ENCODE measurements at regions not wholly inside any gene's neighbourhood (a gene's known extent, or its start where the extent isn't known, plus 50 kb on each side); places are given as distances from the start of the nearest gene placed in this dataset.

DNA sequence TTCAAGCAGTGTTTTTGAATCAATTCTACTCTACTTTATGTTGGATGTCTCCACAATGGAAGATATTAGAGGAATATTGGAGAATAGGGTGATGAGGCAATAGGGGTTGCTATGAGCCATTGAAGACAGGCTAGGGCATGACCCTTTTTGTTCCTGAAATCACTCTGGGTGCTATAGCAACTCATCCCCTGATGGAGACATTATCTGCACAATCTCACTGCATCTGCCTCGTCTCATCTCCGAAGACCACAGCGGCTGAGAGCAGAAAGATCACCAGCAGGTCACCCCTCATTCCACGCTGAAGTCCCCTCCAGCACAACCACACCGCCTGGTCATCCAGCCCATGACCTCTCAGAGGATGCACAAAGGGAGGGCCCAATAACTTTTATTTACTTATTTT, 150.4 kb upstream of the TMEM132C start:
- H3K27me3 ChIP-seq (ENCODE audit: low read depth, low read length): no peaks in the 10 kb centered on the region
- no peaks in the 10 kb centered on the region for H3K4me1 ChIP-seq (ENCODE audit: control insufficient read depth in 1 of 2, insufficient read depth in 2 of 2, low read length in 2 of 2)
- H3K36me3 ChIP-seq (ENCODE audit: control insufficient read depth in 1 of 2, insufficient read depth in 2 of 2, low read length in 2 of 2): no peaks in the 10 kb centered on the region
- no peak overlapping the region for H3K27ac ChIP-seq (ENCODE audit: low read length)
- peaks cover 0 to 4% of the 10 kb centered on the region in 2 donors for H3K9me3 ChIP-seq (ENCODE audit: control insufficient read depth in 1 of 2, low read length in 2 of 2)
- no peak overlapping the region for H3K4me3 ChIP-seq (ENCODE audit: low read depth in 1 of 2, low read length in 2 of 2)

DNA sequence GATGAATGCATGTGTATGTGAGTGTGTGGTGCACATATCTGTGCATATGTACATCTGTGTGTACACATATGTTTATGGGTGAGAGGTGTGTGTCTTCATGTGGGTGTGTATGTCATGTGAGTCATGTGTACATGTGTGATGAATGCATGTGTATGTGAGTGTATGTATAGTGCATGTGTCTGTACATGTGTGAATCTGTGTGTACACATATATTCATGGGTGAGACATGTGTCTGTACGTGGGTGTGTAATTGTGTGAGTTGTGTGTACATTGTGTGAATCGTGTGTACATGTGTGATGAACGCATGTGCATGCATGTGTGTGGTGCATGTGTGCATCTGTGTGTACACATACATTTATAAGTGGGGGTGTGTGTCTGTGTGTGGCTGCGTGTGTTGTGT, 146.9 kb upstream of the TMEM132C start:
- no peaks in the 10 kb centered on the region for H3K4me1 ChIP-seq (ENCODE audit: control insufficient read depth in 1 of 2, insufficient read depth in 2 of 2, low read length in 2 of 2)
- no peaks in the 10 kb centered on the region for H3K27me3 ChIP-seq (ENCODE audit: low read depth, low read length)
- no peak overlapping the region for H3K4me3 ChIP-seq (ENCODE audit: low read depth in 1 of 2, low read length in 2 of 2)
- H3K9me3 ChIP-seq (ENCODE audit: control insufficient read depth in 1 of 2, low read length in 2 of 2): peaks cover 0 to 4% of the 10 kb centered on the region in 2 donors
- no peaks in the 10 kb centered on the region for H3K36me3 ChIP-seq (ENCODE audit: control insufficient read depth in 1 of 2, insufficient read depth in 2 of 2, low read length in 2 of 2)
- H3K27ac ChIP-seq (ENCODE audit: low read length): no peak overlapping the region

DNA sequence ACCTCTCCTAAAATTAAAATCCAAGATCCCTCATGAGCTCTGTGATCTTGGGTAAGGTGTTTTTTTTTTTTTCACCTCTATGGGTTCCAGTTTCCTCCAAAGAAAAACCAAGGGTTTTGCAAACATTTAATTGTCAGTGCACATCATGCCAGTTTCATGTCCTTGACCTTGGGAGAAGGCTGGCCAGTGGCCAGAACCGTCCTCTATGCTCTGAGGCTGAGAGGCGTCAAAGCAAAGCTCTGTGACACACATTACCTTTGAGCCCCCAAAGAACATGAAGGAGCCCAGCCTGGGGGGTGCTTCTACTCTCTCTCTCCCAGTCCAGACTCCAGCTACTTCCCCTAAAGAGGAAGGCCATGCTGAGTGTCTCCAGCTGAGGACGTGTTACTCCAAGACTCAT, 145.5 kb upstream of the TMEM132C start:
- no peak overlapping the region for H3K4me3 ChIP-seq (ENCODE audit: low read depth in 1 of 2, low read length in 2 of 2)
- H3K27ac ChIP-seq (ENCODE audit: low read length): no peak overlapping the region
- H3K36me3 ChIP-seq (ENCODE audit: control insufficient read depth in 1 of 2, insufficient read depth in 2 of 2, low read length in 2 of 2): no peaks in the 10 kb centered on the region
- no peaks in the 10 kb centered on the region for H3K4me1 ChIP-seq (ENCODE audit: control insufficient read depth in 1 of 2, insufficient read depth in 2 of 2, low read length in 2 of 2)
- H3K27me3 ChIP-seq (ENCODE audit: low read depth, low read length): no peaks in the 10 kb centered on the region
- H3K9me3 ChIP-seq (ENCODE audit: control insufficient read depth in 1 of 2, low read length in 2 of 2): peaks cover 0 to 4% of the 10 kb centered on the region in 2 donors

DNA sequence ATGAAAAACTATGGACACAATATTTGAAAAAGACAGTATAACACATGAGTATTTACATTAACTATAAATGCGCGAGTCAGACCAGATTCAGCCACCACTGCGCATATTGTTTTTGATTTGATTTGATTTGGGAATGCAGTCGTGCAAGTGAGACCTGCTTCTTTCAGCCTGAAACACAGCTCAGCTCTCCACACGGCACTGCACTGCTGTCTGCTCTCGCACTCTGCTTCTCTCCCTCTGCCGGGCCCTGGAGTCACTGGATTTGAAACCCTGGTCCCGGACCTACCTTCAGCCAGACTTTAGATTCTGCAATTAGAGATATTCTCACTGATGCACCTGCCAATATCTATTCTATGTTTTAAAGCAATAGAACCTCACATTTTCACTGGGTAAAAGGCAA, 143.9 kb upstream of the TMEM132C start:
- H3K27me3 ChIP-seq (ENCODE audit: low read depth, low read length): no peaks in the 10 kb centered on the region
- no peaks in the 10 kb centered on the region for H3K36me3 ChIP-seq (ENCODE audit: control insufficient read depth in 1 of 2, insufficient read depth in 2 of 2, low read length in 2 of 2)
- no peaks in the 10 kb centered on the region for H3K4me1 ChIP-seq (ENCODE audit: control insufficient read depth in 1 of 2, insufficient read depth in 2 of 2, low read length in 2 of 2)
- H3K4me3 ChIP-seq (ENCODE audit: low read depth in 1 of 2, low read length in 2 of 2): no peak overlapping the region
- peaks cover 0 to 4% of the 10 kb centered on the region in 2 donors for H3K9me3 ChIP-seq (ENCODE audit: control insufficient read depth in 1 of 2, low read length in 2 of 2)
- H3K27ac ChIP-seq (ENCODE audit: low read length): no peak overlapping the region

DNA sequence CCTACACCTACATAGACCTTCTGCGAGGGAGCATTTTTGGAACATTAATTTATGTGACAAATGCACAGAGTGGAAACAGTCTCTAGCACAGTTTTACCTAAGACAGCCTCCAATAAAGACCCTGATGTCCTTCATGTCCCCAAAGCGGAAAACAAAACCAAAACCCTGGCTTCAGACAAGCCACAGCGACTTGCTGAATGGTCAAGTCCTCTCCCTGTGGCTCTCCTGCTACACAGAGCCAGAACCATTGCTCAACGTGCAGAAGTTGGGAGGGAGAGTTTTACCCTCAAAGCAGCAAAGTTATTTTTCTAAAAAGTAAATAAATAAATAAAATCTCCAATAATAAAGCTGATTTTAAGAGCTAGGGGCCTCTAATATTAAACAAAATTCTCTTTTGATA, 135.0 kb upstream of the TMEM132C start:
- Histone ChIP-seq H3K4me1 (ENCODE audit: control insufficient read depth in 1 of 2, insufficient read depth in 2 of 2, low read length in 2 of 2) (no peaks in the 10 kb centered on the region), H3K27me3 (ENCODE audit: low read depth, low read length) (no peaks in the 10 kb centered on the region), H3K4me3 (ENCODE audit: low read depth in 1 of 2, low read length in 2 of 2) (no peak overlapping the region), H3K36me3 (ENCODE audit: control insufficient read depth in 1 of 2, insufficient read depth in 2 of 2, low read length in 2 of 2) (no peaks in the 10 kb centered on the region), H3K9me3 (ENCODE audit: control insufficient read depth in 1 of 2, low read length in 2 of 2) (no peaks in the 10 kb centered on the region), H3K27ac (ENCODE audit: low read length) (no peak overlapping the region)

DNA sequence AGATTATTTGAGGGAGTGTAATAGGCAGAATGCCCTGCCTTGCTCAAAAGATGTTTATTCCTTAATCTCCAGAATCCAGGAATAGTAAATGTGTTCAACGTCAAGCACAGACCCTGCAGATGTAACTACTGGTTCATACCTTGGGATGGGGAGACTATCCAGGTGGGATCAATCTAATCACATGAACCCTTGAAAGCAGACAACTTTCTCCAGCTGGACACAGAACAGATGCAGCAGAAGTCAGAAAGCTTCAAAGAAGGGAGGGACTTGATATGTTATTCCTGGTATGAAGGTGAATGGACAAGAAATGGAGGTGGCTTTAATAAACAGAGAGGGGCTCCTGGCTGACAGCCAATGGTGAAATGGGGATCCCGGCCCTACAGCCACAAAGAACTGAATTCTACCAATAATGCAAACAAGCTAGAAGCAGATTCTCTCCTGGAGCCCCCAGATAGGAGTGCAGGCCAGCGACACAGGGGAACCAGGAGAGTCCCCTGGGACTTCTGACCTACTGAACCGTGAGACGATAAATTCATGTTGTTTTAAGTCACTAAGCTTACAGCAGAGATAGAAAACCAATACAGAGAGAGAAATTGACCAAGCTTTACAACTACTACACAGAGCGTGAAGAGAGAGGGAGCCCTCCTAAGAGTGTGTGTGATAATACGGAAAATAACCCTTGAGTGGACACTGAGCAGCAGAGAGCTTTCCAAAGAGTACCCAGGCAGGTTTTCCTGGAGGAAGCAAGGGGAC, 133.5 kb upstream of the TMEM132C start:
- H3K4me1 ChIP-seq (ENCODE audit: control insufficient read depth in 1 of 2, insufficient read depth in 2 of 2, low read length in 2 of 2): no peaks in the 10 kb centered on the region

DNA sequence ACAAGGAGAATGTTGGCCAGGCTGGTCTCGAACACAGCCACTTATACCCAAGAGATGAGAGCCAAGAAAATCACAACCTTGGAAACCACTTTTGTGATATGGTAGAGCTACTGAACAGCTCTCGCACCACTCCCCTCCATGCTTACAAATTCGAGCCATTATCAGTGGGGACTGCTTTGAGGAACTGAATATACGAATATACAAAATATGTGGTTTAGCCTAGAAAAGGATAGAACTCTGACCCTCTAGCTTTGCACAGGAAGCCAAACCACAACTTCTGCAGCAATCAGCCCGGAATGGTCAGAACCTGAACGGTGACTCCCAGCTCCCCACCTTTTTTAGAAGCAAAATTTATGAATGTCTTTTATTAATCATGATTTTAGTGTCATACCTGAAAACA, 129.8 kb upstream of the TMEM132C start:
- Histone ChIP-seq H3K4me1 (ENCODE audit: control insufficient read depth in 1 of 2, insufficient read depth in 2 of 2, low read length in 2 of 2) (no peaks in the 10 kb centered on the region), H3K4me3 (ENCODE audit: low read depth in 1 of 2, low read length in 2 of 2) (no peak overlapping the region), H3K27me3 (ENCODE audit: low read depth, low read length) (no peaks in the 10 kb centered on the region), H3K9me3 (ENCODE audit: control insufficient read depth in 1 of 2, low read length in 2 of 2) (no peaks in the 10 kb centered on the region), H3K27ac (ENCODE audit: low read length) (no peak overlapping the region), H3K36me3 (ENCODE audit: control insufficient read depth in 1 of 2, insufficient read depth in 2 of 2, low read length in 2 of 2) (no peaks in the 10 kb centered on the region)

More for the DNA sequence above, 133.5 kb upstream of the TMEM132C start:
- no peaks in the 10 kb centered on the region for H3K27me3 ChIP-seq (ENCODE audit: low read depth, low read length)
- H3K4me3 ChIP-seq (ENCODE audit: low read depth in 1 of 2, low read length in 2 of 2): no peak overlapping the region
- H3K27ac ChIP-seq (ENCODE audit: low read length): no peak overlapping the region
- no peaks in the 10 kb centered on the region for H3K36me3 ChIP-seq (ENCODE audit: control insufficient read depth in 1 of 2, insufficient read depth in 2 of 2, low read length in 2 of 2)
- H3K9me3 ChIP-seq (ENCODE audit: control insufficient read depth in 1 of 2, low read length in 2 of 2): no peaks in the 10 kb centered on the region

DNA sequence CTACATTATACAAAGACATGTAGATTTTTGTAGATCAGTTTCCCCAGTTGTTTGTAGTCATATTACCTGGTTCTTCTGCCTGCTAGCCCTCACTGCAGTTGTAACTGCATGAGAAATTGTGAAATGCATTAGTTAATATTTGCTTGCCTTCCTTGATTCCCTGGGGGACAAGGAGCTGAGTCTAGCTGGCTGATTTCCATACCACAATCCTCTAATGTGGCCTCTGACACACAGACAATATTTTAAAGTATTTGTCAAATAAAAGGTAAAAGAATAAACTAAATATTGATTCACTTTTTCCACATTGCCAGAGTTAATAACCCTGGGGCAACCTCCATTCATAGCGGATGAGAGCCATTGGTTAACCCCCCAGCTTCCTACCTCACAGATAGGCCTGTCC, 128.8 kb upstream of the TMEM132C start:
- no peaks in the 10 kb centered on the region for H3K27me3 ChIP-seq (ENCODE audit: low read depth, low read length)
- H3K4me1 ChIP-seq (ENCODE audit: control insufficient read depth in 1 of 2, insufficient read depth in 2 of 2, low read length in 2 of 2): no peaks in the 10 kb centered on the region
- H3K9me3 ChIP-seq (ENCODE audit: control insufficient read depth in 1 of 2, low read length in 2 of 2): no peaks in the 10 kb centered on the region
- H3K27ac ChIP-seq (ENCODE audit: low read length): no peak overlapping the region
- H3K36me3 ChIP-seq (ENCODE audit: control insufficient read depth in 1 of 2, insufficient read depth in 2 of 2, low read length in 2 of 2): no peaks in the 10 kb centered on the region
- H3K4me3 ChIP-seq (ENCODE audit: low read depth in 1 of 2, low read length in 2 of 2): no peak overlapping the region

DNA sequence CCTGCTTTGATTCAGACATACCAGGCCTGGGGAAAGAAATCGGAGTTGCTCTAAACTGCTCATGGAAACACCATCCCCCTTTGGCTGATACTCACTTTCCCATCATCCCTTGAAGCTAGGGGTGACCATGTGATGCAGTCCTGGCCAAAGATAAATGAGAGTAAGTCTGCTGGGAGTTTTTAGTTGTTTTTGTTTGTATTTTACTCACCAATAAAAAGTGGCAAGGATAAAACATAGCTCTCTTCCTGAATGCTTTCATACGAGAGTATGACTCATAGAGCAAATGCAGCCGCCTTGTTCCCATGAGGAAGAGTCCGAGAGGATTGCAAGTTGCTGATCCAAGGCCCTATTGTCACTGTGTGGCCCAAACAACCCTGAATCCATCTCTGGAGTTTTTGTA, 126.4 kb upstream of the TMEM132C start:
- Histone ChIP-seq H3K36me3 (ENCODE audit: control insufficient read depth in 1 of 2, insufficient read depth in 2 of 2, low read length in 2 of 2) (no peaks in the 10 kb centered on the region), H3K4me3 (ENCODE audit: low read depth in 1 of 2, low read length in 2 of 2) (no peak overlapping the region), H3K27me3 (ENCODE audit: low read depth, low read length) (no peaks in the 10 kb centered on the region), H3K4me1 (ENCODE audit: control insufficient read depth in 1 of 2, insufficient read depth in 2 of 2, low read length in 2 of 2) (no peaks in the 10 kb centered on the region), H3K27ac (ENCODE audit: low read length) (no peak overlapping the region), H3K9me3 (ENCODE audit: control insufficient read depth in 1 of 2, low read length in 2 of 2) (no peaks in the 10 kb centered on the region)

DNA sequence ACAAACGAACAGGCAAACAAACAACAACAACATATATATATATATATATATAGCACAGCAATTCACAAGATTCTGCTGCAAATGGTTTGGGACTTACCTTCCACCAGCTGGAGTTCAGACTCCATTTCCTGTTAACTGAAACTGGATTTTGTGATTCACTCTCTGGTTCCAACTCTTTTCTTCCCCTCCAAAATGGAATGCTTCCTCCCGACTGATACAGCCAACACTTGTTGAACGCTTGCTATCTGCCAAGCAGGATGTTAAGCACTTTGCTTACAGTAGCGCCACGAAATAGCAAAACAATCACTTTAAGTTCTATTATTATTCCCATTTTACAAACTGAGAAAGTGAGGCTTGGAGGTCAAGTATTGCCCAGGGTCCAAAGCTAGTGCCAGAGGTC, 116.0 kb upstream of the TMEM132C start:
- no peaks in the 10 kb centered on the region for H3K27me3 ChIP-seq (ENCODE audit: low read depth, low read length)
- no peaks in the 10 kb centered on the region for H3K9me3 ChIP-seq (ENCODE audit: control insufficient read depth in 1 of 2, low read length in 2 of 2)
- H3K27ac ChIP-seq (ENCODE audit: low read length): no peak overlapping the region
- H3K4me3 ChIP-seq (ENCODE audit: low read depth in 1 of 2, low read length in 2 of 2): no peak overlapping the region
- H3K36me3 ChIP-seq (ENCODE audit: control insufficient read depth in 1 of 2, insufficient read depth in 2 of 2, low read length in 2 of 2): no peaks in the 10 kb centered on the region
- H3K4me1 ChIP-seq (ENCODE audit: control insufficient read depth in 1 of 2, insufficient read depth in 2 of 2, low read length in 2 of 2): no peaks in the 10 kb centered on the region

DNA sequence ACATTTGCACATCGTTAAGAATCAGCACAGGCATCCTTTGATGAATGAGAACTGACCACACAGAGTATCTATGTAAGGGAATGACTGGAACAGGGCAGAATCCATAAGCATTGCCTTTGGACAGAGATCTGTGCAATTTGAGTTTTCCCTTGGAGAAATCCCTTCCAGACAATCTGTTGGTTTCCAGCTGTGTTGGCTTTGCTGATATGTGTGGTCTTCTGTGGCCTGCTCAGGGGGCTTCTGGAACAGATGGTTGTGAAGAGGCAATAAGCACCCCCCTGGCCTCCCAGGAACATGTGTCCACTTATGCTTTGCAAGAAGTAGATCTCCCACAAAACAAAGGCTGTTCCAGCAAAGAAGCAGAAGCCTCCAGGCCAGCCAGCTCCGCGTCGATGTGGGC, 111.4 kb upstream of the TMEM132C start:
- H3K9me3 ChIP-seq (ENCODE audit: control insufficient read depth in 1 of 2, low read length in 2 of 2): no peaks in the 10 kb centered on the region
- no peaks in the 10 kb centered on the region for H3K36me3 ChIP-seq (ENCODE audit: control insufficient read depth in 1 of 2, insufficient read depth in 2 of 2, low read length in 2 of 2)

DNA sequence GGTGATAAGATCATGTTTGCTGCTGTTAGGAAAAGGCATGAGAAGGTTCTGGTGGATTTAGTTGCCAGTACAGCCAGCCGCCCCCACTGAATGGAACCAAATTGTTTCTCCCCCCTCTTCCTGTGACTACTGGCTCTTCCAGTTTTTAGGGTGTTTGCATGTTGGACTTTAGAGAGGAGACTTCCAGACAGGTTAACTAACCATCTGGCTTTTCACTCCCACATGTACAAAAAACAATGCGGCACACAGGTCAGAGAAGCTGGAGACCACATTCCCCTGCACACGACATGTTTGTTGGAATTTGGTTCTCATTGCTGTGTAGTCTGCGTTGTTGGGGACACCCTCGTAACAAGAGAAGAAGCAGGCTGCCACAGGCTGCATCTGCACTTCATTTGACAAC, 103.9 kb upstream of the TMEM132C start:
- Histone ChIP-seq H3K4me1 (ENCODE audit: control insufficient read depth in 1 of 2, insufficient read depth in 2 of 2, low read length in 2 of 2) (no peaks in the 10 kb centered on the region), H3K4me3 (ENCODE audit: low read depth in 1 of 2, low read length in 2 of 2) (no peak overlapping the region), H3K27me3 (ENCODE audit: low read depth, low read length) (no peaks in the 10 kb centered on the region), H3K27ac (ENCODE audit: low read length) (no peak overlapping the region), H3K36me3 (ENCODE audit: control insufficient read depth in 1 of 2, insufficient read depth in 2 of 2, low read length in 2 of 2) (no peaks in the 10 kb centered on the region), H3K9me3 (ENCODE audit: control insufficient read depth in 1 of 2, low read length in 2 of 2) (no peaks in the 10 kb centered on the region)

More for the DNA sequence above, 111.4 kb upstream of the TMEM132C start:
- Histone ChIP-seq H3K27me3 (ENCODE audit: low read depth, low read length) (no peaks in the 10 kb centered on the region), H3K27ac (ENCODE audit: low read length) (no peak overlapping the region), H3K4me3 (ENCODE audit: low read depth in 1 of 2, low read length in 2 of 2) (no peak overlapping the region), H3K4me1 (ENCODE audit: control insufficient read depth in 1 of 2, insufficient read depth in 2 of 2, low read length in 2 of 2) (no peaks in the 10 kb centered on the region)

Measured in muscle layer of duodenum (tissue), 2 donors.